ENCODE measurements at regions not wholly inside any gene's neighbourhood (a gene's known extent, or its start where the extent isn't known, plus 50 kb on each side); places are given as distances from the start of the nearest gene placed in this dataset.

DNA sequence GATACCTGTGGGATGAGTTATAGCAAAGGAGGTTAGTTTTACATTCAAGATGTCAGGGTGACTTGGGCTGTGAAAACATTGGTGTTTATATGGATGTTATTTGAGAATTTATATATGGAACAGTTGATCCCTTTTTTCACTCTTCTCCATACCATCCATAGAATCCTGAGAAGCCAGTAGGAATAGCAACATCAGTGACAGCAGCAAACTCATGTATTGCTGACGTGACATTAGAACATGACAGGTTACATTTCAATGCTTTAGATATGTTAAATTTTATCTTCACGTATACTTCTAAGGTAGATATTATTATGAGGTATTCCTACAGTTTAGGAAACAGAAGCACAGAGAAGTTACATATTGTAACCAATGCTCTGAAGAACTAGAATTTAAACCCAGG, 745.2 kb upstream of the GCFC2 start (continued):
- TF ChIP-seq, protein P1, sequence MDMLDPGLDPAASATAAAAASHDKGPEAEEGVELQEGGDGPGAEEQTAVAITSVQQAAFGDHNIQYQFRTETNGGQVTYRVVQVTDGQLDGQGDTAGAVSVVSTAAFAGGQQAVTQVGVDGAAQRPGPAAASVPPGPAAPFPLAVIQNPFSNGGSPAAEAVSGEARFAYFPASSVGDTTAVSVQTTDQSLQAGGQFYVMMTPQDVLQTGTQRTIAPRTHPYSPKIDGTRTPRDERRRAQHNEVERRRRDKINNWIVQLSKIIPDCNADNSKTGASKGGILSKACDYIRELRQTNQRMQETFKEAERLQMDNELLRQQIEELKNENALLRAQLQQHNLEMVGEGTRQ (IDR thresholded peaks at IDR 0.05; ENCODE audit: borderline replicate concordance, low read depth, low read length), result no peak
- TF ChIP-seq FOSL2 (IDR thresholded peaks at IDR 0.05; ENCODE audit: borderline replicate concordance, low read depth) (no peak), SIN3A (IDR thresholded peaks at IDR 0.05; ENCODE audit: borderline replicate concordance, low read depth, low read length) (no peak), ELF1 (IDR thresholded peaks at IDR 0.05) (no peak), TEAD4 (IDR thresholded peaks at IDR 0.05; ENCODE audit: borderline replicate concordance, insufficient read depth) (no peak), RFX5 (IDR thresholded peaks at IDR 0.05; ENCODE audit: low read length) (no peak), RAD21 (IDR thresholded peaks at IDR 0.05; ENCODE audit: low read length) (no peak)
- TF ChIP-seq, protein P2, sequence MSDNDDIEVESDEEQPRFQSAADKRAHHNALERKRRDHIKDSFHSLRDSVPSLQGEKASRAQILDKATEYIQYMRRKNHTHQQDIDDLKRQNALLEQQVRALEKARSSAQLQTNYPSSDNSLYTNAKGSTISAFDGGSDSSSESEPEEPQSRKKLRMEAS (IDR thresholded peaks at IDR 0.05; ENCODE audit: low read depth), result no peak
- TF ChIP-seq, protein P3, sequence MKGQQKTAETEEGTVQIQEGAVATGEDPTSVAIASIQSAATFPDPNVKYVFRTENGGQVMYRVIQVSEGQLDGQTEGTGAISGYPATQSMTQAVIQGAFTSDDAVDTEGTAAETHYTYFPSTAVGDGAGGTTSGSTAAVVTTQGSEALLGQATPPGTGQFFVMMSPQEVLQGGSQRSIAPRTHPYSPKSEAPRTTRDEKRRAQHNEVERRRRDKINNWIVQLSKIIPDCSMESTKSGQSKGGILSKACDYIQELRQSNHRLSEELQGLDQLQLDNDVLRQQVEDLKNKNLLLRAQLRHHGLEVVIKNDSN (IDR thresholded peaks at IDR 0.05; ENCODE audit: borderline replicate concordance, low read depth), result no peak

DNA sequence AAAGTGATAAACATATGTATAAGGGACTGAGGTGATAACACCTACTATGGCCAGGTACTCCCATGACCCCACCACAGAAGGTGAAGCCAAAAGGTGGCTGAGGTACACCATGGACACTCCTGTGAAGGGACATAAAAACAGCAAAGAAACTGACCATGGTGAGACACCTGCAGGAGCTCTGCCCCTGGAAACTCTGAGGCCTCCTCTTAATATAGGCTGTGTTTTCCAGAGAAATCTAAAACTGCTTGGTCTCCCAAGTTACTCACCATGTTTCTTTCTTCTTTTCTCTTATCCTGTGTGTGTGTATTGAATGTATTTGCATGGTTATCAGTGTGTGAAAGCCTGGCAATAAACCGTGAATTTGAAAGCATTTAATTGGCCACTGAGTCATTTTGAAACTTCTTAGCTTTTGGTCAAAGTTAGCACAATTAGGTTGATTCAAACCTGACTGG, 739.3 kb upstream of the GCFC2 start:
- POLR2A ChIA-PET, result no interaction called here
- WGBS (ENCODE audit: low lambda C conversion rate), result 19% methylated on average over 1 of the region's 1 CpG

DNA sequence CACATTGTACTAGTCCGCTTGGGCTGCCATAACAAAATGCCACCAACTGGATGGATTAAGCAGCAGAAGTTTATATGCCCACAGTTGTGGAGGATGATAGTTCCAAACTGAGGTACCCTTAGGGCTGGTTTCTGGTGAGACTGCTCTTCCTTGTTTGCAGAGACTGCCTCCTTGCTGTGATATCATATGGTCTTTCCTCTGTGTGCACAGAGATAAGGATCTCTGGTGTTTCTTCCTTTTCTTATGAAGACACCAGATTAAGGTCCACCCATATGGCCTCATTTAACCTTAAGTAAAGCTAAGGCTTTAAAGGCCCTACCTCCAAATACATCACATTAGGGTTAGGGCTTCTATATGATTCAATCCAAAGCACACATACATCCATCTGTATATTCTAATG, 738.2 kb upstream of the GCFC2 start:
- no peak overlapping the region for H3K4me3 ChIP-seq (ENCODE audit: low read depth in 2 of 2, low read length in 1 of 2)
- H2AFZ ChIP-seq (ENCODE audit: low read depth), result no peak overlapping the region
- H3K9me2 ChIP-seq, result no peaks in the 10 kb centered on the region
- H3K4me1 ChIP-seq (ENCODE audit: control insufficient read depth in 1 of 2, insufficient read depth in 2 of 2, low read depth in 1 of 2, low read length in 1 of 2), result no peaks in the 10 kb centered on the region
- no peaks in the 10 kb centered on the region for H3K9me3 ChIP-seq
- POLR2A ChIA-PET, result no interaction called here
- CTCF ChIA-PET, result no interaction called here
- no peaks in the 10 kb centered on the region for H3K79me2 ChIP-seq (ENCODE audit: insufficient read depth)
- no peak overlapping the region for H3K9ac ChIP-seq
- no peaks in the 10 kb centered on the region for H3K36me3 ChIP-seq (replicated peaks in 1 of 2; ENCODE audit: control insufficient read depth in 1 of 2, insufficient read depth in 2 of 2, low read length in 1 of 2)
- H3F3A ChIP-seq (replicated peaks; ENCODE audit: insufficient read depth), result no peaks in the 10 kb centered on the region
- no peaks in the 10 kb centered on the region for H3K27me3 ChIP-seq (ENCODE audit: insufficient read depth)
- no peak for TF ChIP-seq FOSL2 (IDR thresholded peaks at IDR 0.05; ENCODE audit: borderline replicate concordance, low read depth)
- no peak for TF ChIP-seq GATA2 (CRISPR knock-in tag; IDR thresholded peaks at IDR 0.05)
- no peak for TF ChIP-seq MXI1 (IDR thresholded peaks at IDR 0.05; ENCODE audit: low read depth, low read length)
- TF ChIP-seq JUND (IDR thresholded peaks at IDR 0.05), result no peak
- TF ChIP-seq YY1 (IDR thresholded peaks at IDR 0.05; ENCODE audit: low read depth), result no peak
- TF ChIP-seq TEAD4 (IDR thresholded peaks at IDR 0.05; ENCODE audit: borderline replicate concordance, insufficient read depth), result no peak
- TF ChIP-seq, protein P4, sequence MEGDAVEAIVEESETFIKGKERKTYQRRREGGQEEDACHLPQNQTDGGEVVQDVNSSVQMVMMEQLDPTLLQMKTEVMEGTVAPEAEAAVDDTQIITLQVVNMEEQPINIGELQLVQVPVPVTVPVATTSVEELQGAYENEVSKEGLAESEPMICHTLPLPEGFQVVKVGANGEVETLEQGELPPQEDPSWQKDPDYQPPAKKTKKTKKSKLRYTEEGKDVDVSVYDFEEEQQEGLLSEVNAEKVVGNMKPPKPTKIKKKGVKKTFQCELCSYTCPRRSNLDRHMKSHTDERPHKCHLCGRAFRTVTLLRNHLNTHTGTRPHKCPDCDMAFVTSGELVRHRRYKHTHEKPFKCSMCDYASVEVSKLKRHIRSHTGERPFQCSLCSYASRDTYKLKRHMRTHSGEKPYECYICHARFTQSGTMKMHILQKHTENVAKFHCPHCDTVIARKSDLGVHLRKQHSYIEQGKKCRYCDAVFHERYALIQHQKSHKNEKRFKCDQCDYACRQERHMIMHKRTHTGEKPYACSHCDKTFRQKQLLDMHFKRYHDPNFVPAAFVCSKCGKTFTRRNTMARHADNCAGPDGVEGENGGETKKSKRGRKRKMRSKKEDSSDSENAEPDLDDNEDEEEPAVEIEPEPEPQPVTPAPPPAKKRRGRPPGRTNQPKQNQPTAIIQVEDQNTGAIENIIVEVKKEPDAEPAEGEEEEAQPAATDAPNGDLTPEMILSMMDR (IDR thresholded peaks at IDR 0.05), result no peak
- TF ChIP-seq POLR2AphosphoS5 (IDR thresholded peaks at IDR 0.05; ENCODE audit: low read depth, low read length), result no peak
- TF ChIP-seq, protein P1 (IDR thresholded peaks at IDR 0.05; ENCODE audit: borderline replicate concordance, low read depth, low read length), result no peak
- TF ChIP-seq SIN3A (IDR thresholded peaks at IDR 0.05; ENCODE audit: borderline replicate concordance, low read depth, low read length), result no peak
- TF ChIP-seq SMC3 (IDR thresholded peaks at IDR 0.05; ENCODE audit: low read depth, low read length), result no peak
- TF ChIP-seq TAF1 (IDR thresholded peaks at IDR 0.05; ENCODE audit: borderline replicate concordance, low read depth, low read length), result no peak
- no peak overlapping the region for H3K4me2 ChIP-seq
- DNase-seq, result no peak
- no peak overlapping the region for H3K27ac ChIP-seq (ENCODE audit: low read depth in 2 of 2, low read length in 1 of 2)
- 69% methylated on average over 1 of the region's 1 CpG for WGBS (ENCODE audit: low lambda C conversion rate)
- no peaks in the 10 kb centered on the region for H4K20me1 ChIP-seq (ENCODE audit: insufficient read depth)

More for the DNA sequence above, 739.3 kb upstream of the GCFC2 start:
- no peaks in the 10 kb centered on the region for H3K27me3 ChIP-seq (ENCODE audit: insufficient read depth)
- no peak overlapping the region for H3K4me2 ChIP-seq
- no peaks in the 10 kb centered on the region for H3K4me1 ChIP-seq (ENCODE audit: control insufficient read depth in 1 of 2, insufficient read depth in 2 of 2, low read depth in 1 of 2, low read length in 1 of 2)
- no peak overlapping the region for H2AFZ ChIP-seq (ENCODE audit: low read depth)
- H3K79me2 ChIP-seq (ENCODE audit: insufficient read depth), result no peaks in the 10 kb centered on the region
- H3K9ac ChIP-seq, result no peak overlapping the region
- no peak overlapping the region for H3K4me3 ChIP-seq (ENCODE audit: low read depth in 2 of 2, low read length in 1 of 2)
- no peaks in the 10 kb centered on the region for H4K20me1 ChIP-seq (ENCODE audit: insufficient read depth)
- no peaks in the 10 kb centered on the region for H3F3A ChIP-seq (replicated peaks; ENCODE audit: insufficient read depth)
- no peak for DNase-seq
- no peaks in the 10 kb centered on the region for H3K9me3 ChIP-seq
- no peak overlapping the region for H3K27ac ChIP-seq (ENCODE audit: low read depth in 2 of 2, low read length in 1 of 2)
- no peaks in the 10 kb centered on the region for H3K9me2 ChIP-seq
- TF ChIP-seq ELF1 (IDR thresholded peaks at IDR 0.05) (no peak), SIN3A (IDR thresholded peaks at IDR 0.05; ENCODE audit: borderline replicate concordance, low read depth, low read length) (no peak), MXI1 (IDR thresholded peaks at IDR 0.05; ENCODE audit: low read depth, low read length) (no peak), TCF12 (IDR thresholded peaks at IDR 0.05) (no peak)
- CTCF ChIA-PET, result no interaction called here
- no peaks in the 10 kb centered on the region for H3K36me3 ChIP-seq (replicated peaks in 1 of 2; ENCODE audit: control insufficient read depth in 1 of 2, insufficient read depth in 2 of 2, low read length in 1 of 2)
